HepG2 (cell line): ENCODE measurements at regions not wholly inside any gene's neighbourhood (a gene's known extent, or its start where the extent isn't known, plus 50 kb on each side); places are given as distances from the start of the nearest gene placed in this dataset.
"Not testable (repeated sequence)": the region's sequence is repeated elsewhere in the genome, so short reads cannot be mapped to it uniquely, and the experiment has no call there.

Source experiments
- ETV5 ChIP-seq: IDR thresholded peaks from 2 replicates; pipeline ENCODE4 v1.6.1; 2018; ENCODE audit warnings: missing biosample characterization, missing genetic modification reagents, inconsistent platforms, borderline replicate concordance
- FOXA1 ChIP-seq, 2 experiments: fragments of 450-650 bp in 1 of 2; sonication (generic) in 1 of 2; formaldehyde crosslinking in 1 of 2; IDR thresholded peaks; 2 replicates each; pipeline versions ENCODE4 v1.4.0 to v1.6.1; 2016 to 2020; ENCODE audit warnings: missing genetic modification reagents in 1 of 2
- HNF1A ChIP-seq, 2 experiments: sonication (generic) in 1 of 2; formaldehyde crosslinking in 1 of 2; IDR thresholded peaks; 2 replicates each; pipeline versions ENCODE4 v1.4.0 to v1.6.1; 2016 to 2020; ENCODE audit warnings: borderline replicate concordance in 1 of 2, low read depth in 1 of 2, mild to moderate bottlenecking in 1 of 2, missing genetic modification reagents in 1 of 2
- PITX1 ChIP-seq: sonication (generic); formaldehyde crosslinking; IDR thresholded peaks from 2 replicates; pipeline ENCODE4 v1.5.1; 2020; ENCODE audit warnings: mild to moderate bottlenecking, missing genetic modification reagents
- SOX6 ChIP-seq, 2 experiments: fragments of 450-650 bp in 1 of 2; sonication (generic) in 1 of 2; formaldehyde crosslinking in 1 of 2; IDR thresholded peaks; 2 replicates each; pipeline versions ENCODE4 v1.4.0 to v1.6.1; 2017 to 2020; ENCODE audit warnings: antibody characterized with exemption in 1 of 2, mild to moderate bottlenecking in 1 of 2, missing genetic modification reagents in 1 of 2
- ZBTB20 ChIP-seq: sonication (generic); formaldehyde crosslinking; IDR thresholded peaks from 2 replicates; pipeline ENCODE4 v1.8.1; 2023; ENCODE audit warnings: missing genetic modification reagents, low read depth, mild to moderate bottlenecking, borderline replicate concordance
- ZMYM4 ChIP-seq: sonication (generic); formaldehyde crosslinking; IDR thresholded peaks from 2 replicates; pipeline ENCODE4 v1.8.1; 2023; ENCODE audit warnings: mild to moderate bottlenecking, missing genetic modification reagents
- ZNF296 ChIP-seq: sonication (generic); formaldehyde crosslinking; conservative IDR thresholded peaks from 2 replicates; pipeline ENCODE4 v1.5.0; 2020; ENCODE audit warnings: mild to moderate bottlenecking, missing genetic modification reagents
- ZNF501 ChIP-seq: sonication (generic); formaldehyde crosslinking; IDR thresholded peaks from 2 replicates; pipeline ENCODE4 v1.5.1; 2020; ENCODE audit warnings: mild to moderate bottlenecking, moderate library complexity, missing genetic modification reagents
- ZNF687 ChIP-seq: sonication (generic); formaldehyde crosslinking; IDR thresholded peaks from 2 replicates; pipeline ENCODE4 v1.5.1; 2020; ENCODE audit warnings: mild to moderate bottlenecking, missing genetic modification reagents, moderate library complexity
- ZNF709 ChIP-seq: sonication (generic); formaldehyde crosslinking; IDR thresholded peaks from 2 replicates; pipeline ENCODE4 v1.5.0; 2020; ENCODE audit warnings: mild to moderate bottlenecking, missing genetic modification reagents
- TF ChIP-seq, protein P1 (sequence below): sonication (generic); formaldehyde crosslinking; IDR thresholded peaks from 2 replicates; pipeline ENCODE4 v1.5.1; 2020; ENCODE audit warnings: mild to moderate bottlenecking, missing genetic modification reagents, borderline replicate concordance

GRCh38 chr6:131478740-131479211 is 94.2 kb upstream of the ARG1 start (continued):
- TF ChIP-seq HNF1A (IDR thresholded peaks at IDR 0.05; ENCODE audit: low read depth) (0 out of 2 replicates have a peak, but pooled peaks have one; percentile 24), ZNF501 (CRISPR knock-in tag) (0 out of 2 replicates have a peak, but pooled peaks have one; percentile 27), ZNF687 (CRISPR knock-in tag) (peak; percentile 23; the same call in 1 of the 2 replicates), ZBTB20 (CRISPR knock-in tag) (0 out of 2 replicates have a peak, but pooled peaks have one; percentile 37), ETV5 (CRISPR knock-in tag) (0 out of 2 replicates have a peak, but pooled peaks have one; percentile 7), ZNF296 (CRISPR knock-in tag) (0 out of 2 replicates have a peak, but pooled peaks have one; percentile 41), PITX1 (CRISPR knock-in tag) (peak; percentile 86), SOX6 (CRISPR knock-in tag; IDR thresholded peaks at IDR 0.05) (peak; percentile 33; the same call in 1 of the 2 replicates), FOXA1 (CRISPR knock-in tag; IDR thresholded peaks at IDR 0.05) (peak; percentile 65), ZMYM4 (CRISPR knock-in tag) (0 out of 2 replicates have a peak, but pooled peaks have one; percentile 43), ZNF709 (CRISPR knock-in tag) (peak; percentile 50; the same call in 1 of the 2 replicates)
- TF ChIP-seq HNF1A (CRISPR knock-in tag; IDR thresholded peaks at IDR 0.05; ENCODE audit: borderline replicate concordance); SOX6 (IDR thresholded peaks at IDR 0.05); FOXA1 (IDR thresholded peaks at IDR 0.05): not testable (repeated sequence)
- TF ChIP-seq, protein P1, sequence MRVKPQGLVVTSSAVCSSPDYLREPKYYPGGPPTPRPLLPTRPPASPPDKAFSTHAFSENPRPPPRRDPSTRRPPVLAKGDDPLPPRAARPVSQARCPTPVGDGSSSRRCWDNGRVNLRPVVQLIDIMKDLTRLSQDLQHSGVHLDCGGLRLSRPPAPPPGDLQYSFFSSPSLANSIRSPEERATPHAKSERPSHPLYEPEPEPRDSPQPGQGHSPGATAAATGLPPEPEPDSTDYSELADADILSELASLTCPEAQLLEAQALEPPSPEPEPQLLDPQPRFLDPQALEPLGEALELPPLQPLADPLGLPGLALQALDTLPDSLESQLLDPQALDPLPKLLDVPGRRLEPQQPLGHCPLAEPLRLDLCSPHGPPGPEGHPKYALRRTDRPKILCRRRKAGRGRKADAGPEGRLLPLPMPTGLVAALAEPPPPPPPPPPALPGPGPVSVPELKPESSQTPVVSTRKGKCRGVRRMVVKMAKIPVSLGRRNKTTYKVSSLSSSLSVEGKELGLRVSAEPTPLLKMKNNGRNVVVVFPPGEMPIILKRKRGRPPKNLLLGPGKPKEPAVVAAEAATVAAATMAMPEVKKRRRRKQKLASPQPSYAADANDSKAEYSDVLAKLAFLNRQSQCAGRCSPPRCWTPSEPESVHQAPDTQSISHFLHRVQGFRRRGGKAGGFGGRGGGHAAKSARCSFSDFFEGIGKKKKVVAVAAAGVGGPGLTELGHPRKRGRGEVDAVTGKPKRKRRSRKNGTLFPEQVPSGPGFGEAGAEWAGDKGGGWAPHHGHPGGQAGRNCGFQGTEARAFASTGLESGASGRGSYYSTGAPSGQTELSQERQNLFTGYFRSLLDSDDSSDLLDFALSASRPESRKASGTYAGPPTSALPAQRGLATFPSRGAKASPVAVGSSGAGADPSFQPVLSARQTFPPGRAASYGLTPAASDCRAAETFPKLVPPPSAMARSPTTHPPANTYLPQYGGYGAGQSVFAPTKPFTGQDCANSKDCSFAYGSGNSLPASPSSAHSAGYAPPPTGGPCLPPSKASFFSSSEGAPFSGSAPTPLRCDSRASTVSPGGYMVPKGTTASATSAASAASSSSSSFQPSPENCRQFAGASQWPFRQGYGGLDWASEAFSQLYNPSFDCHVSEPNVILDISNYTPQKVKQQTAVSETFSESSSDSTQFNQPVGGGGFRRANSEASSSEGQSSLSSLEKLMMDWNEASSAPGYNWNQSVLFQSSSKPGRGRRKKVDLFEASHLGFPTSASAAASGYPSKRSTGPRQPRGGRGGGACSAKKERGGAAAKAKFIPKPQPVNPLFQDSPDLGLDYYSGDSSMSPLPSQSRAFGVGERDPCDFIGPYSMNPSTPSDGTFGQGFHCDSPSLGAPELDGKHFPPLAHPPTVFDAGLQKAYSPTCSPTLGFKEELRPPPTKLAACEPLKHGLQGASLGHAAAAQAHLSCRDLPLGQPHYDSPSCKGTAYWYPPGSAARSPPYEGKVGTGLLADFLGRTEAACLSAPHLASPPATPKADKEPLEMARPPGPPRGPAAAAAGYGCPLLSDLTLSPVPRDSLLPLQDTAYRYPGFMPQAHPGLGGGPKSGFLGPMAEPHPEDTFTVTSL (CRISPR knock-in tag) = 0 out of 2 replicates have a peak, but pooled peaks have one; percentile 24
